IPS-18a (cell line): ENCODE measurements at regions not wholly inside any gene's neighbourhood (a gene's known extent, or its start where the extent isn't known, plus 50 kb on each side); places are given as distances from the start of the nearest gene placed in this dataset.
"Not testable (repeated sequence)": the region's sequence is repeated elsewhere in the genome, so short reads cannot be mapped to it uniquely, and the experiment has no call there.

Experiments
- H3K27ac ChIP-seq: one replicate; pipeline ENCODE4 v1.5.1; 2013; ENCODE audit warnings: low read length
- H3K27me3 ChIP-seq: one replicate; pipeline ENCODE4 v1.6.1; 2013; ENCODE audit warnings: mild to moderate bottlenecking, low read length; ENCODE audit not compliant: control insufficient read depth, insufficient read depth
- H3K36me3 ChIP-seq: one replicate; pipeline ENCODE4 v1.6.1; 2013; ENCODE audit warnings: low read depth, low read length; ENCODE audit not compliant: control insufficient read depth
- H3K4me1 ChIP-seq: one replicate; pipeline ENCODE4 v1.6.1; 2013; ENCODE audit warnings: low read depth, low read length; ENCODE audit not compliant: control insufficient read depth
- H3K4me3 ChIP-seq: one replicate; pipeline ENCODE4 v1.5.1; 2013; ENCODE audit warnings: low read length
- H3K9ac ChIP-seq: one replicate; pipeline ENCODE4 v1.6.1; 2013; ENCODE audit warnings: mild to moderate bottlenecking, low read length, moderate library complexity
- H3K9me3 ChIP-seq: one replicate; pipeline ENCODE4 v1.6.1; 2013; ENCODE audit warnings: low read depth, low read length; ENCODE audit not compliant: control insufficient read depth

DNA sequence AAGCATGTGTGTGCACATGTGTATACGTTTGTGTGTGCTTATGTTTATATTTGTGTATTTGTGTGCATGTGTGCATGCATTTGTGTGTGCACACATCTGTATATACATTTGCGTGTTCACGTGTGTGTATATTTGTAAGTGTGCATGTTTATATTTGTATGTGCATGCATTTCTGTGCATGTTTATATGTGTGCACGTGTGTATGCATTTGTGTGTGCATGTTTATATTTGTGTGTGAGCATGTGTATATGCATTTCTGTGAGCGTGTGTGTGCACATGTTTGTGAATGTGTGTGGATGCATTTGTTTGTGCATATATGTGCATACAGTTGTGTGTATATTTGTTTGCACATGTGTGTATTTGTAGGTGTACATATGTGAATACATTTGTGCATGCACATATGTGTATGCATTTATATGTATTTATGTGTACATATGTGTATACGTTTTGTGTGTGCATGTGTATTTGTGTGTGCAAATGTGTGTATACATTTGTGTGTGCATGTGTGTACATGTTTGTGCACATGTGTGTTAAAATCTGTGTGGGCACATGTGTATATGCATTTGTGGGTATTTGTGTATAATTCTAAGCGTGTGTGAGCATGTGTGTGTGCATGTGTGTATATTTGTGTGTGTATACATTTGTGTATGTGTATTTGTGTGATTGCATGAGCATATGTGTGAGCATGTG, 140.4 kb upstream of the AFDN start:
- Histone ChIP-seq H3K9ac (no peak overlapping the region), H3K4me1 (peaks cover 12% of the 10 kb centered on the region), H3K27me3 (no peaks in the 10 kb centered on the region)

DNA sequence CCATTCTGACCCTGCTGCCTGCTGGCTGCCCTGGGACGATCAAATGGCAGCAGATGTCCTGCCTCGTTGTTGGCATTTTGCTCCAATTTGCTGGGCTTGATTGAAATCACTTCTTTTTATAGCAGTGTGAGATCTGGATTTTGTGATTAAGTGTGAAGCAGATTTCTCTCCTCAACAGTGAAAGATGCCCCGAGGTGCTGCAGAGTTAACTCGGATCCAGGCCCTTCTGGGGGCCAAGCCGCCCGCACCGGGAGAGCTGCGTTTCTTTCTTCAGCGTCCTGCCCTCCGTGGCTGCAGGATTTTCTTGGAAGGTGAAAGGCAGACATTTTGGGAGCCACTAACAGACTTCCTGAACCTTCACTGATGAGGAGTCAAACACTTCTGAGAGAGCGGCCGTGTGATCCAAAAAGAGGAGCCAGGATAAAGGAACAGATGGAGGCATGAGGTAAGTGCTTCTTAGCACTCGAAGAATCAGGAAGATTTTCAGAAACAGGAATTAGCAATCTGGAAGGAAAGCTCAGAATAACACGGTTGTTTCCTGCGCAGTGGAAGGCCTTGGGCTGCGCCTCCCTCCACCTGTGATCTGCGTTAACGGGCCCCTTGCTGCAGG, 139.5 kb upstream of the AFDN start:
- no peaks in the 10 kb centered on the region for H3K36me3 ChIP-seq
- no peaks in the 10 kb centered on the region for H3K9me3 ChIP-seq
- H3K27me3 ChIP-seq, result no peaks in the 10 kb centered on the region
- H3K4me3 ChIP-seq, result no peak overlapping the region
- H3K9ac ChIP-seq, result no peak overlapping the region
- H3K4me1 ChIP-seq, result peaks cover 19% of the 10 kb centered on the region
- no peak overlapping the region for H3K27ac ChIP-seq

More for the DNA sequence above, 140.4 kb upstream of the AFDN start:
- Histone ChIP-seq H3K36me3 (no peaks in the 10 kb centered on the region), H3K9me3 (no peaks in the 10 kb centered on the region), H3K27ac (no peak overlapping the region), H3K4me3 (no peak overlapping the region)

DNA sequence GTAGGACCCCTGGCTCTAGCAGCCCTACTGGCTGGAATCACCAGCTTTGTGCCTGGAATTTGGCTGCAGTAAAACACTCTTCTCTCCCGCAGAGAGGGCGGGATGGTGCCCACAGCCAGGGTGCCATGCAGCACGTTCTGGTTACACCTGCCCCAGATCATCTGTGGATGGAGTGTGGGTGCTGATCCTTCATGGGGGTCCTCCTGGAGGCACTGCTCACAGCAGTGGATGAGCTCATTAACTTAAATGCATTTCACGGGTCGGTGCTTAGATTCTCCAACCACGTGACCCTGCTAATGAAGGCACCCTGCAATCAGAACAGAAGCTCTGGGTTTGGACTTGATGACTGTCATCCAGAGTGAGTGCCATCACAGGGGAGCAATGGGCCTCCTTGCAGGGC, 138.6 kb upstream of the AFDN start:
- H3K9me3 ChIP-seq, result no peaks in the 10 kb centered on the region
- no peak overlapping the region for H3K27ac ChIP-seq
- no peak overlapping the region for H3K4me3 ChIP-seq
- no peak overlapping the region for H3K9ac ChIP-seq
- H3K4me1 ChIP-seq, result peaks cover 23% of the 10 kb centered on the region
- H3K36me3 ChIP-seq, result no peaks in the 10 kb centered on the region
- H3K27me3 ChIP-seq, result no peaks in the 10 kb centered on the region

DNA sequence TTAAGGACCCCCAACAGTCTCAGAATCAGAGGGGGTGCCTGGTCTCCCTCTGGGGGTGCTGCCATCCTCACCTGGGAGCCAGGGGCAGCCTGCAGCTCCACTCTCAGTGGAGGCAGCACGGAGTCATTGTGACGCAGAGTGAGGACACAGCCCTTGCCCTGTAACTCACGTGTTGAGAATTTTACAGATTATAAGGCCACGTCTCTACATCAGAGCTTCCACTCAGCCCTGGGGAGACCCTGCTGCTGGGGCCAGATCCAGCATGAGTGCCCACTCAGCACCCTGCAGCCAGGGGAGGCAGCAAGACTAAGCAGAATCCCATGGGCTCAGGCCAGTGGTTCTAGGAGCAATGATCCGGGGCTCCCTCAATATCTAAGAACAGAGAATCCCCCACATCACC, 137.4 kb upstream of the AFDN start:
- peaks cover 23% of the 10 kb centered on the region for H3K4me1 ChIP-seq
- H3K4me3 ChIP-seq, result no peak overlapping the region
- H3K36me3 ChIP-seq, result no peaks in the 10 kb centered on the region
- H3K27ac ChIP-seq, result no peak overlapping the region
- no peak overlapping the region for H3K9ac ChIP-seq
- no peaks in the 10 kb centered on the region for H3K27me3 ChIP-seq
- no peaks in the 10 kb centered on the region for H3K9me3 ChIP-seq

DNA sequence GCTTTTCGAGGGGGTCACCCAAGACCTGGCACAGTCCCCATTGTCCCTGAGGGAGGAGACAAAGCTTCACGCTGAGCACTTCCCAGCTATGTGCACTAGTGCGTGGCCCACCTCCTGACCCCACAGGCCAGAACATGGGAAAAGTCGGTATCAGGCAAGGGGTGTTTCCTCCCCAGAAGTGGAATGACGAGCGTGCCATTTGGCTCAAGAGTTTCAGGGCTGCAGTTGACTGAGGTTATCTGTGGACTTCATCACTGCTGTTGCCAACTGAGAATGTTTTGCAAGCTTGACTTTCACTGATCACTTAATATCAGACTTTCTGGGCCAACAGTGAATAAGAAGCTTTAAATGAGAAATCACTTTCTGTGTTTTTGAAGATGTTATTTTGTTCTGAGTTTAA, 137.0 kb upstream of the AFDN start:
- no peak overlapping the region for H3K9ac ChIP-seq
- H3K27me3 ChIP-seq, result no peaks in the 10 kb centered on the region
- no peak overlapping the region for H3K4me3 ChIP-seq
- H3K27ac ChIP-seq, result no peak overlapping the region
- H3K36me3 ChIP-seq, result no peaks in the 10 kb centered on the region
- H3K4me1 ChIP-seq, result peaks cover 23% of the 10 kb centered on the region
- H3K9me3 ChIP-seq, result no peaks in the 10 kb centered on the region

DNA sequence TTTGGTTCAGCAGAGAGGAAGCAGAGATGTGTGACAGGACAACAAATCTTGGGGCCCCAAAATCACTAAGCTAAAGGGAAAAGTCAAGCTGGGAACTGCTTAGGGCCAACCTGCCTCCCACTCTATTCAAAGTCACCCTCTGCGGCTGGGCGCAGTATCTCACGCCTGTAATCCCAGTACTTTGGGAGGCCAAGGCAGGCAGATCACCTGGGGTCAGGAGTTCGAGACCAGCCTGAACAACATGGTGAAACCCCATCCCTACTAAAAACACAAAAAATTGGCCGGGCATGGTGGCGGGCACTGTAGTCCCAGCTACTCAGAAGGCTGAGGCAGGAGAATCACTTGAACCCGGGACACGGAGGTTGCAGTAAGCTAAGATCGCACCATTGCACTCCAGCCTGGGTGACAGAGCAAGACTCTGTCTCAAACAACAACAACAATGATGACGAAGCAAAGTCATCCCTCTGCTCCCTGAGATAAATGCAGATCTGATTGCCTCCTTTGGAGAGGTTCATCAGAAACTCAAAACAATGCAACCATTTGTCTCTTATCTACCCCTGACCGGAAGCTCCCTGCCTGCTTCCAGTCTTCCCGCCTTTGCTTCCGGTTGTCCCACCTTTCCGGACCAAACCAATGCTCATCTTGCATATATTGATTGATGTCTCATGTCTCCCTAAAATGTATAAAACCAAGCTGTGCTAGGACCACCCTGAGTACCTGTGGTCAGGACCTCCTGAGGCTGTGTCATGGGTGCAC, 136.4 kb upstream of the AFDN start:
- peaks cover 18% of the 10 kb centered on the region for H3K4me1 ChIP-seq
- not testable (repeated sequence) for H3K4me3 ChIP-seq, H3K27me3 ChIP-seq, H3K9me3 ChIP-seq, H3K9ac ChIP-seq, H3K36me3 ChIP-seq, H3K27ac ChIP-seq

DNA sequence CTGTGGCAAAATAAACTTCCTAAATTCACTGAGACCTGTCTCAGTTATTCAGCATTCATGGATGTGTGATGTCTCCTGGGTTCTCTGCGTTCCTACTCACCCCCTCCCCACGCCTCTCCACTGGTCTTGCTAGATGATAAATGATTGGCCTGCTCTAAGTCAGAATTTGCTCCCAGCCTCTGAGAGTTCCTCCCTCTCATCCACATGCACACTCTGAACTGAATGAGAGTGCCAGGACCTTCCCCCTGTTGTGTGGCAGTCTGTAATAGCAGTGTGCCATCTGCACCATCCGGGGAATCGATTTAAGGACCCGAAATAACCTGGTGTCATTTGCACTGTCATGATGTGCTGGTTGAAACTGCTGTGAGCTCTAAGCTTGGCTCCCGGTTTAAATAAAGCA, 135.8 kb upstream of the AFDN start:
- Histone ChIP-seq H3K36me3 (no peaks in the 10 kb centered on the region), H3K9me3 (no peaks in the 10 kb centered on the region), H3K4me3 (no peak overlapping the region), H3K27me3 (no peaks in the 10 kb centered on the region), H3K27ac (no peak overlapping the region), H3K9ac (no peak overlapping the region), H3K4me1 (peaks cover 16% of the 10 kb centered on the region)

DNA sequence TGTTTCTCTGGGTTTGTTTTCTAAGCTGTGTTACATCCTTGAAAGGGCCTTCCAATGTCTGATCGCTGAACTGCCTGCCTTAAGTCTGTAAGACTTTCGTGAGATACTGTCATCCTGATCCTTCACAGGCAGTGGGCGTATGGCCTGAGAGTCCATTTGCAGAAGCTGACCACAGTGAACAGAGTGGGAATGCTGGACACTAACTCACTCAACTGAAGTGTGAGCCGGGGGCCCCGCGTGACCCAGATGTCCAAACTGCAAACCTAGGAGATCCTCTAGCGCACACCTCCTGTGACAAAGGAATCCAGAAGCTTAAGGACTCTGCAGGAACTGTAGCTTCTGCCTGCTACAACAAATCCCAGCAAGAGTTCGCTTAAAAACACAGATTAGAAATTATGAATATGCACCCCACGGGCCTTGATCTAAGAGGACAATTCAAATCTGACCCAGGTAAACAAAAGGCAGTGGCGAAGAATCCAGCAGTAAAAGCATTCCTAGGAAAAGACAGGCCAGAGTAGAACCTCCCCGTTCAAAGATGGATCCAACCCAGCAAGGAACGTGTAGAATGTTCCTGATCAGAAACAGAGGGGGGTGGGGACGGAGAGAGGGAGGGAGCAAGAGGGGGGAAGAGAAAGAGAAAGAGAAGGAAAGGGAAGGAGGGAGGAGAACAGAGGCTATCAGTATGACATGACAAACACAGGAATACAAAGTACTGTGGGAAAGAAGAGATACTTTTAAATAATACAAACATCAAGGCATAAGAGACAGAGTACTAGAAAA, 135.0 kb upstream of the AFDN start:
- Histone ChIP-seq H3K9me3 (no peaks in the 10 kb centered on the region), H3K36me3 (no peaks in the 10 kb centered on the region), H3K4me1 (peaks cover 16% of the 10 kb centered on the region), H3K27me3 (no peaks in the 10 kb centered on the region), H3K9ac (no peak overlapping the region), H3K4me3 (no peak overlapping the region), H3K27ac (no peak overlapping the region)

DNA sequence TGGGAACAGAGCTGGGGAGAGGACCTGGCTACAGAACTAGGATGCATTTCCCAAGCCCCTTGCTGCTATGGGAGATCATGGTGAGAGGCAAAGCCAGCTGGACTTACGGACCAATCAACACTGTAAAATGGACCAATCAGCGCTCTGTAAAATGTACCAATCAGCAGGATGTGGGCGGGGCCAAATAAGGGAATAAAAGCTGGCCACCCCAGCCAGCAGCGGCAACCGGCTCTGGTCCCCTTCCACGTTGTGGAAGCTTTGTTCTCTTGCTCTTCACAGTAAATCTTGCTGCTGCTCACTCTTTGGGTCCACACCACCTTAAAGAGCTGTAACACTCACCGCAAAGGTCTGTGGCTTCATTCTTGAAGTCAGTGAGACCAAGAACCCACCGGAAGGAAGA, 133.2 kb upstream of the AFDN start:
- H3K36me3 ChIP-seq, H3K27me3 ChIP-seq, H3K9me3 ChIP-seq, H3K27ac ChIP-seq, H3K9ac ChIP-seq, H3K4me3 ChIP-seq: not testable (repeated sequence)
- H3K4me1 ChIP-seq, result peaks cover 16% of the 10 kb centered on the region

DNA sequence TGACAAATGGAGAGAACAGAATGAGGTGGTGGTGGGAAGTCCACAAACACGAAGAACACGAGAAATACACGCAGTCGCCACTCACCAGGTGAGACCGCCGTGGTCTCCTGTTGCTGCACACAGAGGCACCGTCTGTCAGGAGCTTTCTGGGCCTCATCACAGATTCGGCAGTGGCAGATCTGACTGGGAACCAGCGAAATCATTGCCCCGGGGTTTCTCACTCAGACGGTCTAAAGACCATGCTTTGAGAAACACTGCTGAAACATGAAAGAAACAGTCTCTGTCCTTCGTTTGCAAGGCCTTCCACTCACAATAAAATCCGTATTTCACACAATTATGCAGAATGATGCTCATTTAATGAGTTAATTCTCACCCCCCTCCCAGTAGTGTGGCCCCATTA, 130.9 kb upstream of the AFDN start:
- H3K36me3 ChIP-seq, result no peaks in the 10 kb centered on the region
- no peak overlapping the region for H3K27ac ChIP-seq
- H3K4me3 ChIP-seq, result no peak overlapping the region
- no peaks in the 10 kb centered on the region for H3K9me3 ChIP-seq
- H3K9ac ChIP-seq, result no peak overlapping the region
- H3K4me1 ChIP-seq, result peaks cover 21% of the 10 kb centered on the region
- no peaks in the 10 kb centered on the region for H3K27me3 ChIP-seq

DNA sequence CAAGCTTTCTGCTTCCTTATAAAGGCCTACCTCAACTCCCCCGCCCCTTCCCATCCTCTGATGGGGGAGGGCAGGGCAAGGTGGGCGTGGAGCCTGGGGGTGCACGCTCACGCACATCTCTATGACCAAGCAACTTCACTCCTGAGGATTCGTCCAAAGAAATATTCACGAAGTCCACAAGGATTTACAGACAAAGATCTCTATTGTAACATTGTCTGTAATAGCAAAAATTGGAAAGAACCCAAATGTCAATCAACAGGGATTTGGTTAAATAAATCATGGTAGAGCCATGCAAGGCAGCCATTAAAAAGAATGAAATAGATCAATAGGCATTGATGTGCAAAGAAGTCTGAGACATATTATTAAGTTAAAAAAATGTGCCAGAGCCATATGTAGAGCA, 130.4 kb upstream of the AFDN start:
- H3K9me3 ChIP-seq, result no peaks in the 10 kb centered on the region
- H3K27me3 ChIP-seq, result no peaks in the 10 kb centered on the region
- H3K9ac ChIP-seq, result no peak overlapping the region
- no peak overlapping the region for H3K27ac ChIP-seq
- no peak overlapping the region for H3K4me3 ChIP-seq
- peaks cover 19% of the 10 kb centered on the region for H3K4me1 ChIP-seq
- H3K36me3 ChIP-seq, result no peaks in the 10 kb centered on the region
